H4 (cell line): ENCODE measurements at regions not wholly inside any gene's neighbourhood (a gene's known extent, or its start where the extent isn't known, plus 50 kb on each side); places are given as distances from the start of the nearest gene placed in this dataset.

Experiments
- DNase-seq: peaks from one replicate; pipeline ENCODE4 v3.0.0-alpha.2; 2015; ENCODE audit warnings: low spot score

- no peak for DNase-seq
Observed at GRCh38 chr16:79444572-79444971, 156.0 kb downstream of the MAF start.

- DNase-seq, result no peak
Observed at GRCh38 chr16:79439901-79440300, 160.6 kb downstream of the MAF start.

- peak; percentile 17 for DNase-seq
Observed at GRCh38 chr16:79437764-79438751, 162.5 kb downstream of the MAF start.

- no peak for DNase-seq
Observed at GRCh38 chr16:79436885-79437284, 163.7 kb downstream of the MAF start.

GRCh38 chr16:79434771-79435170, 165.8 kb downstream of the MAF start:
- no peak for DNase-seq

- no peak for DNase-seq
Observed at GRCh38 chr16:79434092-79434491, 166.4 kb downstream of the MAF start.

GRCh38 chr16:79431923-79432322, 168.6 kb downstream of the MAF start:
- no peak for DNase-seq

- no peak for DNase-seq
Observed at GRCh38 chr16:79430191-79430678, 170.3 kb downstream of the MAF start.

- no peak for DNase-seq
Observed at GRCh38 chr16:79429381-79430190, 171.0 kb downstream of the MAF start.

GRCh38 chr16:79426663-79427062, 173.9 kb downstream of the MAF start:
- no peak for DNase-seq

GRCh38 chr16:79422064-79422463, 178.5 kb downstream of the MAF start:
- DNase-seq, result no peak

GRCh38 chr16:79421126-79421525, 179.4 kb downstream of the MAF start:
- DNase-seq, result no peak

GRCh38 chr16:79420493-79420892, 180.0 kb downstream of the MAF start:
- DNase-seq, result no peak

GRCh38 chr16:79419148-79419547, 181.4 kb downstream of the MAF start:
- no peak for DNase-seq

GRCh38 chr16:79417601-79418008, 182.9 kb downstream of the MAF start:
- no peak for DNase-seq

- no peak for DNase-seq
Observed at GRCh38 chr16:79415983-79416640, 184.4 kb downstream of the MAF start.

GRCh38 chr16:79412783-79413225, 187.7 kb downstream of the MAF start:
- no peak for DNase-seq

GRCh38 chr16:79411805-79412204, 188.7 kb downstream of the MAF start:
- no peak for DNase-seq

GRCh38 chr16:79411357-79411756, 189.2 kb downstream of the MAF start:
- no peak for DNase-seq

- DNase-seq, result no peak
Observed at GRCh38 chr16:79409978-79410377, 190.6 kb downstream of the MAF start.

- DNase-seq, result no peak
Observed at GRCh38 chr16:79408355-79408754, 192.2 kb downstream of the MAF start.
